Sigmoid colon (tissue), 4 donors: ENCODE measurements at regions not wholly inside any gene's neighbourhood (a gene's known extent, or its start where the extent isn't known, plus 50 kb on each side); places are given as distances from the start of the nearest gene placed in this dataset.

ENCODE experiments used
- CTCF ChIP-seq, 4 experiments: fragments of 450-650 bp in 3 of 4; fragments of 200-600 bp in 1 of 4; IDR thresholded peaks; one replicate each; pipeline ENCODE4 v1.5.1; 2016 to 2019; ENCODE audit warnings: antibody characterized with exemption in 4 of 4, mild to moderate bottlenecking in 3 of 4, moderate library complexity in 2 of 4
- EP300 ChIP-seq, 4 donors: sonication (generic); formaldehyde crosslinking; IDR thresholded peaks; one replicate each; pipeline ENCODE4 v1.6.1; 2017; ENCODE audit warnings: antibody characterized with exemption in 4 of 4

- TF ChIP-seq CTCF (IDR thresholded peaks at IDR 0.05) (no peak), EP300 (IDR thresholded peaks at IDR 0.05) (no peak)
Observed at GRCh38 chr2:34907812-34908211, 1308.7 kb upstream of the FAM98A start.
